NCI-H510A (cell line): ENCODE measurements at regions not wholly inside any gene's neighbourhood (a gene's known extent, or its start where the extent isn't known, plus 50 kb on each side); places are given as distances from the start of the nearest gene placed in this dataset.

Experiments used
- DNase-seq: peaks from one replicate; lab custom pipeline; 2025; lab: John Stamatoyannopoulos, UW

DNA sequence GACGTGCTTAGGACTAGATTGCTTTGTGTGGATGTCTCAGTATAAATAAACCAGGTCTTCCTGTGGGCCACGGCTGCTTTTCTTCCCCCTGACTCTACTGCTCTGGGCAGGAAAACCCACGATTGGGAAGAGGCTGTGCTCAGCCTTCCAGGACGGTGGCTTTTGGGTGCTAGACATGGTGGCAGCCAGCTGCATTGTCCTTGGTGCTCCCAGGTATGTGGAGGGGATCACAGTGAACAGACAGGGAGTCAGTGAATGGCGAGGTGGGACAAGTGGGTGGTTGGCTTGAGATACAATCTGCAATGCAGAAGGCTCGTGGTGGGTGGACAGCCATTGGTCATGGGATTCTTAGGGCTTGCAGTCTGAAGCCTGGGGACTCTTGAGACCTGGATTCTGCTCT, 366.3 kb downstream of the AACS start:
- DNase-seq: no peak

DNA sequence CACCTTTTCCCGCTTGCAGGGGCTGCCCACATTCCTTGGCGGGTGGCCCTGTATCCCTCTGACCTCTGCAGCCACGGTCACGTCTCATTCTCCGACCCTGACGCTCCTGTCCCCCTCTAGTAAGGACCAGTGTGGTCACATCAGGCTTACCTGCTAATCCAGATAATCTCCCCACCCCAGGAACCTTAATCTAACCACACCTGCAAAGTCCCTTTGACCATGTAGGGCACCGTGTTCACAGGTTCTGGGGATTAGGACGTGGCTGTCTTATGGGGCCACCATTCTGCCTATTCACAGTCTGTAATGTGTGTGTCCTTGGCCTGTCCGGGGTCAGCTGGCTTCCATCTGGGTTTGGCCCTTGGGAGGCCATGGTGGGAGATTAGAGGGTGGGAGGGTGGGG, 368.9 kb downstream of the AACS start:
- DNase-seq: no peak

DNA sequence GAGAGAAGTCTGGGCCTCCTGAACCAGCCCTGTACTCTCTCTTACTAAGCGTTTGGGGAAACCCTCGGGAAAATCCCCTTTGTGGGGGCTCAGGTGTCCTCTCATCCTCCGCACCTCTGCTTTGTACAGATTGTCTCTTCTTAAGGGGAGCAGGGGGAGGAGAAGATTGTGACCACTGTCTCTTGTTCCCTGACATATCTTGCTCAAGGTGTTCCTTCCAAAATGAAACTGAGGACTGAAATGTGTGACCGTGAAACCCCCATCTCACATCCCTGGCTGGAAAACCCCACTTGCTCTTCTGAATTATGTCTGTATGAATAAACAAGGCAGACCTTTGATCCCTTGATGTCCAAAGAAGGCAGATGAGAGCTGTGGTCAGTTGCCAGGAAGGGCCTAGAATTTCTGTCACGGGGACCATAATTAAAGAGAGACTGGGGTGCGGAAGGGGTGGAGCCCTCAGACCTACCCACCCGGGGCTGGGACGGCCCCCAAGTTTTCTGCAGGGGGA, 369.8 kb downstream of the AACS start:
- DNase-seq: no peak

DNA sequence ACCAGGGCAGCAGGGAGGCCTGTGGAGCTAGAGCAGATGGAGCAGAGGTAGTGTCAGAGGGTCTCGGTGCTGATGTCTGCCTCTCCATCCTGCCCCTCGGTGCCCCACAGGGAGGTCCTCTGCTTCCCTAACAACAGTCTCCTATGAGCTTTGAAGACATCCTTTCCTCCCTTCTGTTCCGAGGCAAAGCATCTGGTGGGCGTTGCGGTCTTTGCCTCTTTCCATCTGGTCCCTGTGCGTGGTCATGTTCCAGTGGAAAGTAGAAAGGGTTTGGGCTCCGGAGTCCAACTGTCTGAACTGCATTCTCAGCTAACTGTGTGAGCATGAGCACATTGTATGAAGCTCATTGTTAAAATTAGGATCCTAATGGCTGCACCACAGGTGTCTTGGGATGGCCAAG, 370.6 kb downstream of the AACS start:
- DNase-seq: no peak

DNA sequence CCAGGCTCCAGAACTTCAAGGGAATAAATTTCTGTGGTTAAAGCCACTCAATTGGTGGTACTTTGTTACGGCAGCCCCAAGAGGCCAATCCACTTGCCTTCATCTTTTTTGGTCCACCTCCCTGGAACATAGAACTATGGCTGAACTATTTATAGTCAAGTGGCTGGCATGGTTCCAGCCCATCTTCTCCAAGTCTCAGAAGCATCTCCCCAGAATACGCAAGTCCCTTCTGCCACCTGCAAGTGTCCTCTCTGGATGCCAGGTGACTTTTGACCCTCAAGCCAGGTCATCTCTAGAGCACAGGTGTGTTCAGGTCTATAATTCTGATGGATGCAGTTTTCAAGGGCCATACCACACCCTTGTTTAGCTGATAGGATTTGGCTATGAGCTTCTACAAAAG, 371.5 kb downstream of the AACS start:
- DNase-seq: no peak

DNA sequence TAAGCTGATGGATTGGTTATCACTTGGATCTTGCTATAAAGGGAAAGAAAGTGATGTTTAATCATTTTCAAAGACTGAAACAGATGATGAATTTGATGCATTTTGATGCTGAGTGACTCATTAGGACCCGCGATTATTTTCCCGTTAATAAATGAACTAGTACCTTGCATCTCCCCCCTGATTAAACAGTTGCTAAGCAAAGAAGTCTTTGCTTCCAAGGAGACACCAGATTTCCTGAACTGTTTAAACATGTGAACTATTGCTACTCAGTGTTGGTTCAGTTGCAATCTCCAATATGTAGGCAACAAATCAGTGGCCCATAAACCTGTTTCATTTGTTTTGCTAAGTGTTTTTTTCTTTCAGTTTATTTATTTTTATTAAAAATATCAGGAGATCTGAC, 375.2 kb downstream of the AACS start:
- no peak for DNase-seq

DNA sequence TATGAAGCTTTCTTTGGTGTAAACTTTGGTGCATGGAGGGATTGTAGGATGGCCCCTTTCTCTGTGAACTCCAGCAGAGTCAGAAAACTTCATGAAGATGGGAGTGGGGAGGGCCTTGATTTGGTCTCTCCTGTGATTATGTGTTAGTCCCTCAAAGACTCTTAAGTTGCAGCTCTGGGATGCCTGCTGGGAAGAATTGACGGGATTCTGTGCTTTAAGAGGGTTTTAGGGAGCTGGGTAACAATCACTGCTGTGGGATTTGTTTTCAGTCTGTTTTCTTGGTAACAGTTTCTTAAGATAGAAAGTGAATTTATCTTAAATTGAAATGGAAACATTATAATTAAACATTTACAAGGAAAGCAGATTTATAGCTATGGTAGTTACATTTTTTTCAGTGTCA, 378.1 kb downstream of the AACS start:
- no peak for DNase-seq

DNA sequence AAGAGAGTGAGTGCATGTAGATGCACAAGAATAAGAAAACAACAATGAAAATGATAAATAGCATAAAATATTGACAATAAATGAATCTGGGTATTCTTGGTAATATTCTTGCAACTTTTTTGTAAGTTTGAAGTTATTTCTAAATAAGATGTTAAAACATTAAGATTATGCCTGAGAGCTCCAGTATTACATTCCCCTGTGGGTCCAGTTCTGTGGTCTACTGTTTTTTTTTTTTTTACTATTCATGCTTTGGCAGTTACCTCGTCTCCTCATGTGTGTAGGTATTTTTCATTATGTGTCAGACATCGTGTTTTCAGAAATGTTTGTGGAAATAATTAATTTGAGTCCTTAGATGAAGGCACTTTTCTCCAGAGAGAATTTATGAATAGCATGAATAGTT, 386.2 kb downstream of the AACS start:
- DNase-seq: no peak

DNA sequence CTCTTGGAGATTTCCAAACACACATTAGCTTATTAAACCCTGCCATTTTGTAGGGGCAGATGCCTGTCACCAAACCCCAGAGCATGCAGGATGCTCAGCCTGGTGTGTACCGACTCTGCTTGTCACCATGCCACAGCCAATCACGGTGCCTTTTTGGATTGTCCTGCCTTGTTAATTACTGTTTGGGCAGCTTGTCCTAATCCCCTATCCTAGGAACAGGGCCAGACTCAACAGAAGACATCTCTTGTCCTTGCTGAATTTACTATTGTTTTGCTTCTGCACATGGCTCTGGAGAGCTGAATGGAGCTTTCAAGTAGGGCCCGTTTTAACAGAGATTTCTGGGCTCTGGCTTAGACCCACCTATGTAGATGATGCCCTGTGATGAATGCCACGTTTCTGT, 388.5 kb downstream of the AACS start:
- DNase-seq: no peak

DNA sequence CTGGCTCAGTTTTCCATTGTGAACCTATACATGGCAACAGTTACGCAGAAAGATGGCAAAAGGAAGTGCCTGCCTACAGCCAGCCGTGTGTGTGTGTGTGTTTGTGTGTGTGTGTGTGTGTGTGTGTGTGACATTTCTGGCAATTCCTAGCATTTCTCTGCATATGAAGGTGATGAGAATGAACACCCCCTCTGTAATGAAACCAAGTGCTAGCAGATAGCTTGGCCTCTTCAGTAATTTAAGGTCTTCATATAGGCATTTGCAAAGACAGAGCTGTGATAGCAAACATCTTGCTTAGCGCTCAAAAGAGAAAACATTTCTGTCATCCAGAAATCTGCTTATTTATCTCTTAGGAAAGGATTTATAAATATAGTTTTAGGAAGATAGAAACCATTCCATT, 389.1 kb downstream of the AACS start:
- no peak for DNase-seq

DNA sequence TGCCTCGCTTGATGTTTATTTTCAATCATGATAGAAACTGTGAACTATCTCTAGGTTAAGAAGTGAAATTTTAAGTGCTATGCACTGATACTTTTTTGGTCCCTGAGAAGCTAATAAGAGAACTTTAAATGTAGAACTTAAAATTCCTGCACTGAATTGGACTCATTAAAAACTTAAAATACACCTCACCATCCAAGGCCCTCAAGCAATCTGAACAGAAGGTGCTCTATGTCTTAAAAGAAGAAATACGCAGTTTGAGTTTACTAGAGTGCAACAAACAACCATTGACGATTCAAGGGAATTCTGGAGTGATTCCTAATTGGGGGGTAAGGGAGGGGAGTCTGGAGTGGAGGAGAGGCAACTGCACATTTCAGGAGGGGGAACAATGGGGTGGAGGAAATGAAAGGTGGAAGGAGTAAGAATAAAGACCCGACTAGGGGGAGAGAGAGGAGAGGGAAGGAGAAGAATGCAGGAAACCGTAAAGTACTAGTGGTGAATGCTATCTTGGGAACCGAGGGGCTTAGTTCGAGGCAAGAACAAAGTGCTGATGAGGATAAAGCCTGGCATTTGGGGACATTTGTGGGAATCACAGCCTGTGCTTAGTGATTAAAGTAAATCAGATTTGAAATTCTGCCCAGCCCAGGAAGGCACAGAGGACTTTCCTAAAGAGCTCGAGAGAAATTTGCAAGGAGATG, 389.7 kb downstream of the AACS start:
- no peak for DNase-seq

DNA sequence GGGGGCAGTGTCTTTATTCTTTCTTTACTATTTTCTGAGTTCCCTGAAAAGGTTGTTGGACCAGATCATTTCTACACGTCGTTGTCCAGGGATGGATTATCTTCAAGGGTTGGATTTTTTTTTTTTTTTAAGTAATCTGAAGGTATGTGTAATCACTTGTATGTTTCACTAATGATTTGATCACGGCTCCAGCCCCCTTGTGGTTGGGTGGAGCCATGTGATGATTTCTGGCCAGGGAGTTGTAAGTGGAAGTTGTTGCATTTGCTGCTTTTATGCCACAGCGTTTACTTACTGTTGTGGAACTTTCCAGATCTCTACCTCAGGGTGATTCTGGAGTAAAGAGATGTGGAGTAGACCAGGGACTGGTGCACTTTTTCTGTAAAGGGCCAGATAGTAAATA, 390.3 kb downstream of the AACS start:
- DNase-seq: no peak

DNA sequence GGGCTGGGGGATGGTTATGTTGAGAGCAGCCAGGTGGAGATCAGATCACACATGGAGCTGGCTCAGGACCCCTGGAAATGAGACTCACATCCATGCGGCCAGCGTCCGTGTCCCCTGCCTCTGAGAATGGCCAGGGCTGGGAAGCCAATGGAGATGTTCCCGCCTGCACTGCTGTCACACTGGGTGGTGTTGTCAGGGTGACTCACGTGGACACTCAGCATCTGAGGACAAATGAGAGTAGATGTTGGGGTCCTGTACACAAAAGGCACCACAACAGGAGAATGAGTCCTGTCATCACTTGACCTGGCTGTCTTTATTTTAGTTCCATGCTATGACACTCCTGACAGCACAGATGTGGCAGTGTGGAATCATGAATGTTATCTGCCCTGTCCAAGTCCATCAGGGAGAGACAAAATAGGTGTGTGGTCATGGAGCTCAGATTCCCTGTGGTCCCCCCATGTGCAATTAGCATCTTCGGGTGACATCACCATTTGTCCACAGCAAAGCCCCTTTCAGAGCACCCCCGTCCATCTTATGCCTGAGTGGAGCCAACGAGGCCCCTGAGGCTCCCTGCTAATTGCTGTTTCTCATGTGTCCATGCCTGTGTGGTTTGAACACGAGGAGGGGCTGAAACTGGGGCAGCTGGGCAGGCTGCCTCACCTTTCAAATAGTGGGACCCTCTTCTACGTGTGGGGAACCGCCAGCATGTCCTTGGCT, 393.5 kb downstream of the AACS start:
- DNase-seq: no peak

DNA sequence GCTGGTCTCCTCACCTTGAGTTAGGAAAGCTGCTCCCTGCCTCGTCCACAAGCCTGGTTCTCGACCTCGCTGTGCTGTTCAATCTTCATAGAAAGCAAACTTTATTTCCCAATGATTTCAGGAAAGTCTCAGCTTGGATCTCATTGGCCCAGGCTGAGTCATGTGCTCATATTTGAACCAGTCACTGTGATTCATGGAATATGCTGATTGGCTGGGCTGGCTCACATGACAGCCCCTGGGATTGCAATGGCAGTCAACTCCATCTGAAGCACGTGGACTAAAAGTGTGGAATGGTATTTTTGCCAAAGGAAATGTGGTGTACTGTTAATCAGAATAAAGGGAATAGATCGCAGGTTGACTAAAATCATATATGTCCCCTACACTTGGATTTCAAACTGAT, 396.6 kb downstream of the AACS start:
- DNase-seq: no peak

DNA sequence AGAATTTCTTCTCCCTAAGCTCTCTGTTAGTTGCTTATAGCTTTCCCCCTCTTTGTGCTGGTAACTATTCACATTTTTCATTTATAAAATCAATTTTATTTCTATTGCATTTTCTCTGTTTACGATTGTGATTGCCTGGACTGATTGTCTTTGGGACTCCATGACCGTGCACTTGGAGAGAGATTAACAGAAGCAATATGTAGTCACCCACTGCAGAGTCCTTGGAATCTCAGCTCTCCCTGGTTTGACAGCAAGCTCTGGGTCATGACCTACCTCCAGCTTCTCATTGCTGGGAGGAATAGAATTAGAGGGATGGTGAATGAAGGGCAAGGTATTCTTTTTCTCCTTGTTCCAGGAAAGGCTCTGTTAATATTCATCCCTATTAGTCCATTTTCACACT, 398.2 kb downstream of the AACS start:
- no peak for DNase-seq

DNA sequence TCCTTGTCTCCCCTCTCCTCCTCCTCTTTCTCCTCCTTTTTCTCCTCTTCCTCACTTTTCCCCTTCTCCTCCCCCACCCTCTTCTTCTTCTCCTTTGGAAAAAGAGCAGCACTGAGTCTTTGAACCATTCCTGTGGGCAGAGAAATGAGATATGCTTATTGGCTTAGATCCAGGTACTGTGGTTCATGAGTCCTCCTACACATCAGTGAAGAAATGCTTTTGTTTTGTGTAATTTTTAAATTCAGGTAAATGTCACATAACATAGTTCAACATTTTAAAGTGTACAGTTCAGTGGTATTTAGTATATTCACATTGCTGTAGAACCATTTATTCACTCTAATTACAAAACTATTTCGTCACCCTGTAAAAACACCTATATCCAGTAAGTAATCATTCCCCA, 402.1 kb downstream of the AACS start:
- no peak for DNase-seq

DNA sequence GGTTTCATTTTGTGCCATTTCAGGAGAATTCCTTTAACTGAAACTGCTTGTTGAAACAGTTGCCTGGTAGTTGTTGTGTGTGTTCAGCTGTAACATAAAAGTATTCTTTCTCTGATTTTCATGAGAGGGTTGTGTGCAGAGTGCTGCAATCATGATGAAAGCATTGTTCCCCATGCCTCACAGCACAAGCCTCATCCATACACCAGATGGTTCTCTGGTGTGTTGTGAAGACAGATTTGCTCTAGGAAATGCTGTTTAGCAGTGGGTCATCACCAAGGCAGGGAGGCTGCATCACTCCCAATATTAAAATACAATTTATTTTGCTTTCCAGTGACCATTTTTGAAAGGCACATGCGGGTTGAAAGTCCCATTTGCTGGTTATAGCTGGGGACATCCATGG, 404.4 kb downstream of the AACS start:
- DNase-seq: no peak

DNA sequence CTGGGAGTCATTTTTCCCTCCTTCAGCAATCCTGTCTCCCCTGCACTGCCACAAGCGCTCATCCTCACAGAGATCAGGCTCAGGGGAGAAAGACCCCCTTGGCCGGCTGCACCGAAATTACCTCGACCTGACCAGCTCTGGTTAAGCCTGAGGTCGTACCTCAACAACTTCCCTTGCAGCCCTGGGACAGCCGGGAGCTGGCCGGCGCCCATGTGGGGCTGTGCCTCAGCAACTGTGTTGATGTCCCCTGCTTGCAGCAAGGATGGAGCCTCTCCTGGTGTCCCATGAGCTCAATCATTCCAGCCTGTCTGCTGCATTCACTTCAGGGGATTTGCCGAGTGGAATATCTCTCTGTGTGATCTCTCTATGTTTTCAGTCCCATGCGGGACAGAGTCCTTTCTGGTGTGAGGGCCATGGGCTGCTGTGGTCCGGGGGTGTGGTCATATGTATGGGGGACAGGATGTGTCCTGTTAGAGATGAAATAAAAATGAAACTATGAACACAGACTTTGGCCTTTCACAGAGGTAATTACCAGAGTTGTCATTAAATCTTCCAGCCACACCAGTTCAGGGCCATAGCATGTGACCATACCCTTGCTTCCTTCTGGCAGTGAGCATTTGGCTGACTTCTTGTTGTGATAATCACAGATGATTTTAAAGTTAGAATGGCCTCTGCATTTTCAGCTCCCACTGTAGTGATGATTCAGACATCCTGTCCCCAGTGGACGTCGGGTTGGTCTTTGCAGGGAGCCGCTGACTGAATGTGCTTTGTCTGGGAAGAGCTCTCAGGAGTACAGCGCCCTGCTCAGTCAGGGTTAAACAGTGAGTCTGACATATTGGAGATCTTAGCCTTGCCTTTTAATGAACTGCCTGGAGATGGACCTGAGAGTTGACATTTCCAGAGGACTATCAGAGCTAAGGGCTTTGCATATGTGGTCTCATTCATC, 405.9 kb downstream of the AACS start:
- DNase-seq: no peak

DNA sequence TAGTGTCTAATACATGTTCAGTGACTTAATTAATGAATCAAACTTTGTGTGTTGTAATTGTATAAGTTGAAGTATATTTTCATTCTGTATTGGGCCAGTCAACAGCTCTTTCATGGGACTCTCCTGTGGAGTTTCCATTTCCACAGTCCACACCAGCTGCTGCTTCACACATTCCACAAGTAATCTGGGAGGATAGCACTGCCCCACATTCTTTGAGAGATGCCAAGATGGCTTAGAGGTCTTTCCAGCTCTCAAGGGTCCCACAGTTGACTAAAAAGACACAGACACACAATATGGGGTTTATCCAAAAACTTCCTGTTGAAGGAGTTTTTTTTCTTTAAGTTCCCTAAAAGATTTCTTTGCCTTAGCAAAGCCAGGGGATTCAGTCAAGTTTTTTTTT, 408.3 kb downstream of the AACS start:
- no peak for DNase-seq

DNA sequence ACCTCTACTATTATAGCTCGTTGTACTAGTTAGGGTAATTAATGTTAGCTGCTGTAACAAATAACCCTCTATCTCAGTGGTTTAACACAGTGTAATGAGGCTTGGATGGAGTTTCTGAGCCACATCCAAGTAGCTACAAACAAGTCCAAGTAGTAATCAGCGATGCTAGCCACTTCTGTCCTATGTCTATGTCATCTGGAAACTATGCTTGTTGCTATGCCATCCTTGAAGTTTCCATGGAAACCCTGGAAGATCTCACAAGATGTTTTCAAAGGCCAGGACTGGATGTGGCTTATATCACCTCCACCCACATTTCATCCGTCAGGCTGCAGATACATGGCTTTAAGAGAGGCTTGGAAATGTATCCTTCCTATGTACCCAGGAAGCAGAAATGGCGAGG, 422.1 kb downstream of the AACS start:
- DNase-seq: no peak

DNA sequence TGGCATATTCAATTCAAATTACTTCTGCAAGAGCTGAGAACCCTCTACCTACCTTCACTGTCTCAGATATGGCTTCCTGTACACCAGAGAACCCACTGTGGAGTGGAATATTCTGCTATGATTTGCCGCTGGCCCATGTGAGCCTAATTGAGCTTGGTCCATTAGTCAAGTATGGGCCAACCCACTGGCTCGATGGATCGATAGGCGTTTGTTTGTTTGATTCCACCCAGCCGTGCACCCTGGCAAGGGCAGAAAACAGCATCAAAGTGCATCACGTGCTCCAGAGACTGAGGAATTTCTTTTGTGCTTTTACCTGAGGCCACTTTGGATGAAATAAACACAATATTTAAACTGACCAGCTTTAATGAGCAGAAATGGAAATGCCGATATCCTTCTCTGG, 426.3 kb downstream of the AACS start:
- no peak for DNase-seq

DNA sequence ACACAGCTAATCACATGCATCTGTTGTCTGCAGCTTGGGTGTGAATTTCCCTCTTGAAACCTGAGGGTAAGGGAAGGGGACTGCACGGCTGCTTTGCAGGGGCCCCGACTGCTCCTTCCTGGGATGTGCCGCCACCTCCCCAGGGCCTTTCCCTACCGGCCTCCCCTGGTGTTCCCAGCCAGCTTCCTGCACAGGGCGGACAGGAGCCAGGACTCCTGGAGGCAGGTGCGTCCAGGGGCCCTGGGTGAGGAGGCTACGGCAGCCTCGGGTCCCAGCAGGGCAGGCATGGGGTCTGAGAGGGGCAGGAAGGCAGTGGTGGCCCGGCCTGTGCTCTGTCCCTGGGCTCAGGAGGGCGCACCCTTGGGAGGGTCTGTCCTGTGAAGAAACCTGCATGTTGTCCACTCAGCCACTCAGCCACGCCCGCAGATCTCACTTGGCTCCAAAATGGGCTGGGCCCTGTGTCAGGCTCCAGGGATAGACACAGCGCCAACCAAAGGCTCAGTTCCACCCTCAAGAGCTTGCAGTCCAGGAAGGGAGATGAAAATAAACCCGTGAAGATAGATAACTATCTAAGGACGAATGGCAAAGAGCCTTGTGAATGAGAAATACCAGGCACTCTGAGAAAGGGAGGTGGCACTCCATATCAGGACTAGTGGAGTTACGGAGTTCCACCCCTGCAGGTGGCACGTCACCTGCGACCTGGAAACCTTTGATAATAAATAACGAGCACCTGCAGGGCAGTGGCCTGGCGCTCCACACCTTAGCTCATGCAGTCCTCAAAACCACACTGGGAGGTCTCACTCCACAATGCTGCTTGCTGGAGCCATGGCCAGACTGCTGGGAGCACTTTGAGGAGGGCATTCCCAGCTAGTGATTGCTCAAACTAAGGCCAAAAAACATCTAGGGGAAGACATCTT, 427.4 kb downstream of the AACS start:
- peak; percentile 43 for DNase-seq
